Skeletal muscle tissue (tissue), 3 donors: ENCODE measurements at regions not wholly inside any gene's neighbourhood (a gene's known extent, or its start where the extent isn't known, plus 50 kb on each side); places are given as distances from the start of the nearest gene placed in this dataset.
"Not testable (repeated sequence)": the region's sequence is repeated elsewhere in the genome, so short reads cannot be mapped to it uniquely, and the experiment has no call there.

Experiments used
- H3K27ac ChIP-seq: one replicate; pipeline ENCODE4 v1.7.0; 2013; ENCODE audit warnings: mild to moderate bottlenecking, low read depth, low read length, inconsistent platforms
- H3K27me3 ChIP-seq, 3 donors: one replicate each; pipeline ENCODE4 v1.7.0; 2013; ENCODE audit warnings: low read length in 3 of 3; ENCODE audit not compliant: control insufficient read depth in 3 of 3, insufficient read depth in 3 of 3
- H3K36me3 ChIP-seq, 3 donors: one replicate each; pipeline ENCODE4 v1.7.0; 2013; ENCODE audit warnings: low read length in 3 of 3; ENCODE audit not compliant: control insufficient read depth in 3 of 3, insufficient read depth in 3 of 3
- H3K4me1 ChIP-seq, 3 donors: one replicate each; pipeline ENCODE4 v1.7.0; 2013; ENCODE audit warnings: low read length in 3 of 3, mild to moderate bottlenecking in 3 of 3; ENCODE audit not compliant: control insufficient read depth in 3 of 3, insufficient read depth in 3 of 3
- H3K4me3 ChIP-seq, 3 donors: one replicate each; pipeline ENCODE4 v1.7.0; 2013; ENCODE audit warnings: low read length in 3 of 3
- H3K9ac ChIP-seq, 3 donors: one replicate each; pipeline ENCODE4 v1.7.0; 2013; ENCODE audit warnings: low read length in 3 of 3, mild to moderate bottlenecking in 3 of 3, moderate library complexity in 2 of 3, low read depth in 1 of 3
- H3K9me3 ChIP-seq, 3 donors: one replicate each; pipeline ENCODE4 v1.7.0; 2013; ENCODE audit warnings: low read length in 3 of 3; ENCODE audit not compliant: control insufficient read depth in 3 of 3
- donor health status: Osteomylitis.

DNA sequence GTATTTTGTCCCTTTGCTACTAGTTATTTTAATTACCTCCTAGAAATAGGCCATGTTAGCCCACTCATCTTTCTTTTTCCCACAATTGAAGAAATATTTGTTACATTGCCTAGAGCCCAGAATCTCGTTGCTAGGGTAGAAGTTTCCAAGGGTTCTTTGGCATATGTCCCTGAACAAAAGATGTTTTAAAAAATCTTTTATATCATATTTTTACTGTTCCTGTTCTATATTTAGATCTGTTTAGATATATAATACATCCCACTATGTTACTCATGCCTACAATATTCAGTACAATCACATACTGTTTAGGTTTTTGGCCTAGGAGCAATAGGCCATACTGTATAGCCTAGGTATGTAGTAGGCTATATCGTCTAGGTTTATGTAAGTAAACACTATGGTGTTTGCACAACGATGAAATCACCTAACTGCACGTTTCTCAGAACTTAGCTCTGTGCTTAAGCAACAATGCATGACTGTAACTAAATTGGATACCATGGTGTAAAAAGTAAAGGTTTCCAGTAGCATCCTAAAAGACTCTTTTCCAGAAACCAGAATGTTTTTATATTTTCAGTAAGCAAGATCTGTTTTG lies 236.0 kb upstream of the SLIT2 start:
- H3K36me3 ChIP-seq, result no peaks in the 10 kb centered on the region
- H3K27me3 ChIP-seq, result no peaks in the 10 kb centered on the region
- no peak overlapping the region for H3K27ac ChIP-seq
- no peak overlapping the region for H3K9ac ChIP-seq
- H3K4me3 ChIP-seq, result no peak overlapping the region
- H3K4me1 ChIP-seq, result no peaks in the 10 kb centered on the region
- no peaks in the 10 kb centered on the region for H3K9me3 ChIP-seq

DNA sequence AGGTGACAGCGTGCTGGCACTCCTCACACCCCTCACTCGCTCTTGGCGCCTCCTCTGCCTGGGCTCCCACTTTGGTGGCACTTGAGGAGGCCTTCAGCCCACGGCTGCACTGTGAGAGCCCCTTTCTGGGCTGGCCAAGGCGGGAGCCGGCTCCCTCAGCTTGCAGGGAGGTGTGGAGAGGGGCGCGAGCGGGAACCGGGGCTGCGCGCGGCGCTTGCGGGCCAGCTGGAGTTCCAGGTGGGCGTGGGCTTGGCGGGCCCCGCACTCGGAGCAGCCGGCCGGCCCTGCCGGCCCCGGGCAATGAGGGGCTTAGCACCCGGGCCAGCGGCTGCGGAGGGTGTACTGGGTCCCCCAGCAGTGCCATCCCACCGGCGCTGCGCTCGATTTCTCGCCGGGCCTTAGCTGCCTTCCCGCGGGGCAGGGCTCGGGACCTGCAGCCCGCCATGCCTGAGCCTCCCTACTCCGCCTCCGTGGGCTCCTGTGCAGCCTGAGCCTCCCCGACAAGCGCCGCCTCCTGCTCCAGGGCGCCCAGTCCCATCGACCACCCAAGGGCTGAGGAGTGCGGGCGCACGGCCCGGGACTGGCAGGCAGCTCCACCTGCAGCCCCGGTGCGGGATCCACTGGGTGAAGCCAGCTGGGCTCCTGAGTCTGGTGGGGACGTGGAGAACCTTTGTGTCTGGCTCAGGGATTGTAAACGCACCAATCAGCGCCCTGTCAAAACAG lies 247.7 kb upstream of the SLIT2 start:
- not testable (repeated sequence) for H3K4me1 ChIP-seq, H3K36me3 ChIP-seq, H3K9me3 ChIP-seq, H3K27me3 ChIP-seq, H3K4me3 ChIP-seq, H3K9ac ChIP-seq, H3K27ac ChIP-seq

GRCh38 chr4:19999775-20000414 lies 251.8 kb upstream of the SLIT2 start:
- Histone ChIP-seq H3K27me3 (no peaks in the 10 kb centered on the region), H3K9ac (no peak overlapping the region), H3K4me3 (no peak overlapping the region), H3K4me1 (no peaks in the 10 kb centered on the region), H3K36me3 (no peaks in the 10 kb centered on the region), H3K27ac (no peak overlapping the region), H3K9me3 (no peaks in the 10 kb centered on the region)

- H3K27me3 ChIP-seq, result no peaks in the 10 kb centered on the region
- no peak overlapping the region for H3K27ac ChIP-seq
- H3K36me3 ChIP-seq, result no peaks in the 10 kb centered on the region
- no peaks in the 10 kb centered on the region for H3K9me3 ChIP-seq
- no peaks in the 10 kb centered on the region for H3K4me1 ChIP-seq
- H3K4me3 ChIP-seq, result no peak overlapping the region
- no peak overlapping the region for H3K9ac ChIP-seq
Measured at GRCh38 chr4:19999276-19999675, 252.4 kb upstream of the SLIT2 start.

GRCh38 chr4:19993242-19993641 lies 258.5 kb upstream of the SLIT2 start:
- Histone ChIP-seq H3K4me1 (no peaks in the 10 kb centered on the region), H3K27ac (no peak overlapping the region), H3K9ac (no peak overlapping the region), H3K4me3 (no peak overlapping the region), H3K27me3 (no peaks in the 10 kb centered on the region), H3K36me3 (no peaks in the 10 kb centered on the region), H3K9me3 (no peaks in the 10 kb centered on the region)

GRCh38 chr4:19992471-19993093 lies 259.1 kb upstream of the SLIT2 start:
- Histone ChIP-seq H3K36me3 (no peaks in the 10 kb centered on the region), H3K27ac (no peak overlapping the region), H3K9me3 (no peaks in the 10 kb centered on the region), H3K27me3 (no peaks in the 10 kb centered on the region), H3K4me3 (no peak overlapping the region), H3K9ac (no peak overlapping the region), H3K4me1 (no peaks in the 10 kb centered on the region)

DNA sequence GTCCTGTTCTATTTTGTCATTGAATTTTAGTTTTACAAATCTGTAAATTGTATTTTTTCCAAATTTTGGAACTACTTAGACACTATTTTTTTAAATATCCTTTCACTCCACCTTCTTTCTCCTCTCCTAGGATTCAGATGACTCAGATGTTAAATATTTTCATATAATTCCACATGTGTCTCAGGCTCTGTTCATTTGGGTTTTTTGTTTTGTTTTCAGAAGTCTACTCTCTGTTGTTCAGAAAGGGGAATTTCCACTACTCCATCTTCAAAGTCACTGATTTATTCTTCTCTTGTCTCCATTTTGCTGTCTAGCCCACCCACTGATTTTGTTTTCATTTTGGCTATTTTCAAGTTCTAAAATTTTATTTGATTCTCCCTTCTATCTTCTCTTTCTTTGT lies 264.0 kb upstream of the SLIT2 start:
- Histone ChIP-seq H3K9ac (no peak overlapping the region), H3K27me3 (no peaks in the 10 kb centered on the region), H3K4me3 (no peak overlapping the region), H3K4me1 (no peaks in the 10 kb centered on the region), H3K9me3 (no peaks in the 10 kb centered on the region), H3K27ac (no peak overlapping the region), H3K36me3 (no peaks in the 10 kb centered on the region)

DNA sequence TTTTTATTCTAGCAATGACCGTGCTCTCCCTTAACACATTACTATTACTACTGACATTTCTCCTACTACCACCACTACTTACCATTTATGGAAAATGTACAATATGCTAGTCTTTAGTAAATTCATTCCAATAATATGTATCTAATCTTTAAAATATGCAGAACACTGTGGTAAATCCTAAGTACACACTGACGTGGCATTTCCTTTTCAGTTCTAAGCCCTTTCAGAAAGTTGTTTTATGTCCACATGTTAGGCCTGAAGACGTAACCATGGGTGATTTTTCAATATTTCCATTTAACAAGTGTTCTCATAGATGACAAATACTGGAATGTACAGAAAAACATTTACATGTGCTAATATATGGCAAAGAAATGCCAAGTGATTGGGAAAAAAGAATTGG lies 268.6 kb upstream of the SLIT2 start:
- H3K4me1 ChIP-seq, result no peaks in the 10 kb centered on the region
- H3K36me3 ChIP-seq, result no peaks in the 10 kb centered on the region
- H3K9me3 ChIP-seq, result peaks cover 0 to 6% (median 4%) of the 10 kb centered on the region in 3 donors
- no peak overlapping the region for H3K4me3 ChIP-seq
- no peak overlapping the region for H3K27ac ChIP-seq
- H3K9ac ChIP-seq, result no peak overlapping the region
- H3K27me3 ChIP-seq, result no peaks in the 10 kb centered on the region

GRCh38 chr4:19982556-19982955 lies 269.1 kb upstream of the SLIT2 start:
- Histone ChIP-seq H3K4me3 (no peak overlapping the region), H3K9ac (no peak overlapping the region)

DNA sequence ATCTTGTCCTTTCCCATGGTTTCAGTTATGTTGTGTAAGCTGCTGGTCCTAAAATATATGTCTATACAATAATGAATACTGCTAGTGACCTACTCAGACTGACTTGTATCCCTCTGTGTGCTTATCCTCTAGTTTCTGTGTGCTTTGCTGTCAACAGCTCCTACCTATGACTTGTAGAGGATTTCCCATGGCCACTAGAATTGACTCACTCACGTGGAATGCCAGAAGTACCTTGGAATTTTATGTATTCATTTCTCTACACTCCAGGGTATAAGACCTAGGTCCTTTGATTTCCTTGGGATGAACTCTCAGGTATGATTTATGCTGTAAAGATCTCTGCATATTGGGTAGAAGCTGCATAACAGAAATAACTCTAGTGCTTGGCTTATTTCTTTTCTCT lies 279.9 kb upstream of the SLIT2 start:
- Histone ChIP-seq H3K9me3 (no peaks in the 10 kb centered on the region), H3K36me3 (no peaks in the 10 kb centered on the region), H3K27me3 (no peaks in the 10 kb centered on the region), H3K9ac (no peak overlapping the region), H3K4me3 (no peak overlapping the region), H3K27ac (no peak overlapping the region), H3K4me1 (no peaks in the 10 kb centered on the region)

More at GRCh38 chr4:19982556-19982955, 269.1 kb upstream of the SLIT2 start:
- H3K4me1 ChIP-seq, result no peaks in the 10 kb centered on the region
- no peaks in the 10 kb centered on the region for H3K27me3 ChIP-seq
- H3K36me3 ChIP-seq, result no peaks in the 10 kb centered on the region
- no peak overlapping the region for H3K27ac ChIP-seq
- peaks cover 0 to 7% (median 6%) of the 10 kb centered on the region in 3 donors for H3K9me3 ChIP-seq
